ENCODE measurements at regions not wholly inside any gene's neighbourhood (a gene's known extent, or its start where the extent isn't known, plus 50 kb on each side); places are given as distances from the start of the nearest gene placed in this dataset.

DNA sequence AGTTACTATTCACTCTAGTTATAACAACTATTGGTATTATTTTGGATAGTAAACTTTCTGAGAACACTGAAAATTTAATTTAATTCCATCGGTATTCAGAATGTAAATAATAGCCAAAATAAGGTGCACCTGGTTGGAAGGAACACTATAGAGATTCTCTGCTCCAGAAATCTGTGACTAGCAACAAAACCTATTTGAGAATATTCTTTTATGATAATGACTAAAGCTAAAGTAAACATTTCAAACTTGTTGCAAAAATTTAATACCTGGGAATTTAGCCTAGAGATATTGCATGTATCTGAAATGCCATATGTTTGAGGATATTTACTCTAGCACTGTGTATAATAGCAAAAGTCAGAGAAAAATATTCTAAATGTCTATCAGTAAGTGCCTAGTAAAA lies 144.1 kb downstream of the PLK2 start (continued):
- TF ChIP-seq NANOG (IDR thresholded peaks at IDR 0.05; ENCODE audit: insufficient read depth, low read depth, low read length, poor library complexity, severe bottlenecking) (no peak), RNF2 (IDR thresholded peaks at IDR 0.05; ENCODE audit: borderline replicate concordance, low read depth, low read length, missing control alignments, poor library complexity, severe bottlenecking) (no peak)

All from H1 (cell line).